HCT116 (cell line): ENCODE measurements at regions not wholly inside any gene's neighbourhood (a gene's known extent, or its start where the extent isn't known, plus 50 kb on each side); places are given as distances from the start of the nearest gene placed in this dataset.

Experiments
- ATAC-seq: fragments of 200-7000 bp; cut with Tn5 transposase; 2 replicates; pipeline ENCODE4 v1.9.1; 2020; ENCODE audit warnings: mild to moderate bottlenecking, moderate library complexity
- BruUV-seq: library from RNA; stranded (reverse); fragments of 400-500 nt; replicated peaks from 2 replicates; lab custom pipeline; 2021; lab: Mats Ljungman, UMichigan
- CTCF ChIA-PET: fragments of 300-600 bp; sonication (Branson Sonifier 250); formaldehyde crosslinking; loops from one replicate; lab custom pipeline; 2021; ENCODE audit warnings: antibody characterized with exemption; lab: Charles Lee
- POLR2A ChIA-PET: fragments of 300-600, 350-600 bp; sonication (Branson Sonifier 250); formaldehyde crosslinking; loops from one replicate; lab custom pipeline; 2021; ENCODE audit warnings: antibody characterized with exemption; lab: Charles Lee
- RAD21 ChIA-PET, 2 experiments: fragments of 300-600 bp; sonication (Branson Sonifier 250); formaldehyde crosslinking; loops; one replicate each; lab custom pipeline; 2023; ENCODE audit warnings: low total read pairs in 2 of 2; ENCODE audit not compliant: uncharacterized antibody in 2 of 2, unreplicated experiment in 2 of 2, low non-redundant PET in 1 of 2; lab: Charles Lee
- DNase-seq: peaks from one replicate; pipeline ENCODE4 v3.0.0-alpha.2; 2010; ENCODE audit warnings: low read depth, low spot score
- H2AFZ ChIP-seq: fragments of 200-600 bp; shearing (Covaris generic), sonication (generic); 2 replicates; pipeline ENCODE4 v1.6.1; 2017; ENCODE audit warnings: low read depth, mixed run types, mixed read lengths, antibody characterized with exemption, low read length; ENCODE audit not compliant: poor library complexity, severe bottlenecking
- H3K27ac ChIP-seq: 2 replicates; pipeline ENCODE4 v1.5.1; 2012; ENCODE audit warnings: low read depth, low read length
- H3K27me3 ChIP-seq: fragments of 200-600 bp; sonication (generic); 2 replicates; pipeline ENCODE4 v1.6.1; 2016; ENCODE audit warnings: mixed run types, low read length, mixed read lengths; ENCODE audit not compliant: insufficient read depth
- H3K36me3 ChIP-seq, 2 experiments: fragments of 200-500 bp in 1 of 2; fragments of 200-600 bp in 1 of 2; sonication (Bioruptor generic) in 1 of 2; sonication (generic) in 1 of 2; 2 replicates each; pipeline versions ENCODE4 v1.5.1 to v1.6.1; 2014 to 2016; ENCODE audit warnings: low read length in 2 of 2, inconsistent platforms in 1 of 2, mixed read lengths in 1 of 2, mixed run types in 1 of 2; ENCODE audit not compliant: insufficient read depth in 2 of 2, control insufficient read depth in 1 of 2
- H3K4me1 ChIP-seq, 2 experiments: fragments of 200-600 bp in 1 of 2; sonication (generic) in 1 of 2; 2 replicates each; pipeline versions ENCODE4 v1.5.1 to v1.6.1; 2012 to 2017; ENCODE audit warnings: low read length in 2 of 2, inconsistent platforms in 1 of 2, mild to moderate bottlenecking in 1 of 2, mixed read lengths in 1 of 2, mixed run types in 1 of 2, moderate library complexity in 1 of 2; ENCODE audit not compliant: insufficient read depth in 2 of 2, control insufficient read depth in 1 of 2
- H3K4me2 ChIP-seq: fragments of 200-600 bp; sonication (generic); 2 replicates; pipeline ENCODE4 v1.6.1; 2017; ENCODE audit warnings: mixed run types, low read length, mixed read lengths
- H3K4me3 ChIP-seq, 2 experiments: fragments of 200-600 bp in 1 of 2; sonication (generic) in 1 of 2; replicated peaks in 1 of 2; 2 replicates each; pipeline ENCODE4 v1.5.1; 2011 to 2016; ENCODE audit warnings: low read length in 2 of 2, control low read depth in 1 of 2, low read depth in 1 of 2, mild to moderate bottlenecking in 1 of 2, mixed read lengths in 1 of 2, mixed run types in 1 of 2
- H3K79me2 ChIP-seq: fragments of 200-600 bp; sonication (generic); 2 replicates; pipeline ENCODE4 v1.6.1; 2017; ENCODE audit warnings: mild to moderate bottlenecking, mixed run types, low read length, moderate library complexity, mixed read lengths; ENCODE audit not compliant: insufficient read depth
- H3K9ac ChIP-seq: fragments of 200-600 bp; sonication (generic); 2 replicates; pipeline ENCODE4 v1.6.1; 2016; ENCODE audit warnings: low read length, mixed read lengths
- H3K9me2 ChIP-seq: fragments of 200-600 bp; sonication (generic), shearing (Covaris generic); 2 replicates; pipeline ENCODE4 v1.6.1; 2017; ENCODE audit warnings: mixed run types, mild to moderate bottlenecking, moderate library complexity; ENCODE audit not compliant: insufficient read depth
- H3K9me3 ChIP-seq, 2 experiments: fragments of 200-500 bp in 1 of 2; fragments of 200-600 bp in 1 of 2; sonication (Bioruptor generic) in 1 of 2; sonication (generic) in 1 of 2; 2 replicates each; pipeline ENCODE4 v1.6.1; 2014 to 2017; ENCODE audit warnings: low read length in 2 of 2, mixed read lengths in 2 of 2, inconsistent platforms in 1 of 2, low read depth in 1 of 2, mild to moderate bottlenecking in 1 of 2, mixed run types in 1 of 2, moderate library complexity in 1 of 2; ENCODE audit not compliant: control insufficient read depth in 1 of 2, insufficient read depth in 1 of 2
- H4K20me1 ChIP-seq: fragments of 200-600 bp; sonication (generic), shearing (Covaris generic); 2 replicates; pipeline ENCODE4 v1.6.1; 2017; ENCODE audit warnings: mixed run types, mild to moderate bottlenecking, moderate library complexity; ENCODE audit not compliant: insufficient read depth
- CBX3 ChIP-seq: IDR thresholded peaks from 2 replicates; pipeline ENCODE4 v1.6.1; 2012; ENCODE audit warnings: low read depth
- EGR1 ChIP-seq: IDR thresholded peaks from 2 replicates; pipeline ENCODE4 v1.6.1; 2012; ENCODE audit warnings: low read depth
- EZH2 ChIP-seq: fragments of 200-600 bp; sonication (generic); IDR thresholded peaks from 2 replicates; pipeline ENCODE4 v1.6.1; 2017; ENCODE audit warnings: antibody characterized with exemption, mixed run types
- FOSL1 ChIP-seq: IDR thresholded peaks from 2 replicates; pipeline ENCODE4 v1.6.1; 2012; ENCODE audit warnings: low read depth
- POLR2AphosphoS5 ChIP-seq: IDR thresholded peaks from 2 replicates; pipeline ENCODE4 v1.6.1; 2011; ENCODE audit warnings: mild to moderate bottlenecking, low read depth, low read length, moderate library complexity
- RAD21 ChIP-seq: IDR thresholded peaks from 2 replicates; pipeline ENCODE4 v1.6.1; 2012; ENCODE audit warnings: low read depth, mild to moderate bottlenecking
- SP1 ChIP-seq: IDR thresholded peaks from 2 replicates; pipeline ENCODE4 v1.6.1; 2012; ENCODE audit warnings: low read depth
- TCF7L2 ChIP-seq: IDR thresholded peaks from 2 replicates; pipeline ENCODE4 v1.7.0; 2011; ENCODE audit warnings: borderline replicate concordance, inconsistent platforms; ENCODE audit not compliant: insufficient read depth, insufficient read length; ENCODE audit errors: extremely low read depth
- YY1 ChIP-seq: IDR thresholded peaks from 2 replicates; pipeline ENCODE4 v1.6.1; 2011; ENCODE audit warnings: low read length, low read depth, moderate library complexity, mild to moderate bottlenecking; ENCODE audit not compliant: insufficient replicate concordance; ENCODE audit errors: extremely low read depth
- ZFX ChIP-seq: fragments of 450-650 bp; IDR thresholded peaks from 2 replicates; pipeline ENCODE4 v1.6.1; 2017
- ZNF274 ChIP-seq: fragments of 200-500 bp; sonication (Bioruptor generic); IDR thresholded peaks from 2 replicates; pipeline ENCODE4 v1.6.1; 2014; ENCODE audit warnings: mild to moderate bottlenecking, low read depth, low read length, inconsistent platforms
- intact Hi-C: fragments of 100-400 bp; cut with micrococcal nuclease; formaldehyde crosslinking; loops from 2 replicates; pipeline ENCODE4 v1.10.0; 2022
- TF ChIP-seq, protein P1 (sequence below): IDR thresholded peaks from 2 replicates; pipeline ENCODE4 v1.6.1; 2011; ENCODE audit warnings: mild to moderate bottlenecking, low read length, moderate library complexity; ENCODE audit not compliant: insufficient replicate concordance; ENCODE audit errors: extremely low read depth
- TF ChIP-seq, protein P2 (sequence below): IDR thresholded peaks from 2 replicates; pipeline ENCODE4 v1.6.1; 2012
- TF ChIP-seq, protein P3 (sequence below): IDR thresholded peaks from 2 replicates; pipeline ENCODE4 v1.6.1; 2012
- TF ChIP-seq, protein P4 (sequence below), 3 experiments: fragments of 200-600 bp in 1 of 3; sonication (generic) in 1 of 3; IDR thresholded peaks in 2 of 3; conservative IDR thresholded peaks in 1 of 3; 2 replicates each; pipeline ENCODE4 v1.5.1; 2012 to 2017; ENCODE audit warnings: low read depth in 2 of 3, low read length in 2 of 3, antibody characterized with exemption in 1 of 3, borderline replicate concordance in 1 of 3, control low read depth in 1 of 3, mild to moderate bottlenecking in 1 of 3, mixed read lengths in 1 of 3, mixed run types in 1 of 3, moderate library complexity in 1 of 3; ENCODE audit not compliant: insufficient read depth in 1 of 3
- TF ChIP-seq, protein P5 (sequence below): IDR thresholded peaks from 2 replicates; pipeline ENCODE4 v1.6.1; 2012; ENCODE audit warnings: low read depth

GRCh38 chr3:24734019-24734418, 239.4 kb upstream of the THRB start:
- Histone ChIP-seq H4K20me1 (no peaks in the 10 kb centered on the region), H3K4me2 (no peak overlapping the region), H3K36me3 (no peaks in the 10 kb centered on the region), H3K79me2 (no peaks in the 10 kb centered on the region), H3K9me2 (no peaks in the 10 kb centered on the region)
- TF ChIP-seq RAD21 (no peak), YY1 (no peak), FOSL1 (no peak), EGR1 (no peak), TCF7L2 (no peak), POLR2AphosphoS5 (no peak), SP1 (no peak), EZH2 (no peak), CBX3 (no peak), ZFX (no peak), ZNF274 (no peak)
- TF ChIP-seq, protein P1, sequence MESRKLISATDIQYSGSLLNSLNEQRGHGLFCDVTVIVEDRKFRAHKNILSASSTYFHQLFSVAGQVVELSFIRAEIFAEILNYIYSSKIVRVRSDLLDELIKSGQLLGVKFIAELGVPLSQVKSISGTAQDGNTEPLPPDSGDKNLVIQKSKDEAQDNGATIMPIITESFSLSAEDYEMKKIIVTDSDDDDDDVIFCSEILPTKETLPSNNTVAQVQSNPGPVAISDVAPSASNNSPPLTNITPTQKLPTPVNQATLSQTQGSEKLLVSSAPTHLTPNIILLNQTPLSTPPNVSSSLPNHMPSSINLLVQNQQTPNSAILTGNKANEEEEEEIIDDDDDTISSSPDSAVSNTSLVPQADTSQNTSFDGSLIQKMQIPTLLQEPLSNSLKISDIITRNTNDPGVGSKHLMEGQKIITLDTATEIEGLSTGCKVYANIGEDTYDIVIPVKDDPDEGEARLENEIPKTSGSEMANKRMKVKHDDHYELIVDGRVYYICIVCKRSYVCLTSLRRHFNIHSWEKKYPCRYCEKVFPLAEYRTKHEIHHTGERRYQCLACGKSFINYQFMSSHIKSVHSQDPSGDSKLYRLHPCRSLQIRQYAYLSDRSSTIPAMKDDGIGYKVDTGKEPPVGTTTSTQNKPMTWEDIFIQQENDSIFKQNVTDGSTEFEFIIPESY, result no peak
- TF ChIP-seq, protein P2, sequence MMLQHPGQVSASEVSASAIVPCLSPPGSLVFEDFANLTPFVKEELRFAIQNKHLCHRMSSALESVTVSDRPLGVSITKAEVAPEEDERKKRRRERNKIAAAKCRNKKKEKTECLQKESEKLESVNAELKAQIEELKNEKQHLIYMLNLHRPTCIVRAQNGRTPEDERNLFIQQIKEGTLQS, result no peak
- TF ChIP-seq, protein P3, sequence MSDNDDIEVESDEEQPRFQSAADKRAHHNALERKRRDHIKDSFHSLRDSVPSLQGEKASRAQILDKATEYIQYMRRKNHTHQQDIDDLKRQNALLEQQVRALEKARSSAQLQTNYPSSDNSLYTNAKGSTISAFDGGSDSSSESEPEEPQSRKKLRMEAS, result no peak
- TF ChIP-seq, protein P4, sequence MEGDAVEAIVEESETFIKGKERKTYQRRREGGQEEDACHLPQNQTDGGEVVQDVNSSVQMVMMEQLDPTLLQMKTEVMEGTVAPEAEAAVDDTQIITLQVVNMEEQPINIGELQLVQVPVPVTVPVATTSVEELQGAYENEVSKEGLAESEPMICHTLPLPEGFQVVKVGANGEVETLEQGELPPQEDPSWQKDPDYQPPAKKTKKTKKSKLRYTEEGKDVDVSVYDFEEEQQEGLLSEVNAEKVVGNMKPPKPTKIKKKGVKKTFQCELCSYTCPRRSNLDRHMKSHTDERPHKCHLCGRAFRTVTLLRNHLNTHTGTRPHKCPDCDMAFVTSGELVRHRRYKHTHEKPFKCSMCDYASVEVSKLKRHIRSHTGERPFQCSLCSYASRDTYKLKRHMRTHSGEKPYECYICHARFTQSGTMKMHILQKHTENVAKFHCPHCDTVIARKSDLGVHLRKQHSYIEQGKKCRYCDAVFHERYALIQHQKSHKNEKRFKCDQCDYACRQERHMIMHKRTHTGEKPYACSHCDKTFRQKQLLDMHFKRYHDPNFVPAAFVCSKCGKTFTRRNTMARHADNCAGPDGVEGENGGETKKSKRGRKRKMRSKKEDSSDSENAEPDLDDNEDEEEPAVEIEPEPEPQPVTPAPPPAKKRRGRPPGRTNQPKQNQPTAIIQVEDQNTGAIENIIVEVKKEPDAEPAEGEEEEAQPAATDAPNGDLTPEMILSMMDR (IDR thresholded peaks at IDR 0.05 in 2 of 3, conservative IDR thresholded peaks at IDR 0.05 in 1 of 3; ENCODE audit: borderline replicate concordance in 1 of 3, insufficient read depth in 1 of 3, low read depth in 2 of 3, low read length in 2 of 3), result no peak
- TF ChIP-seq, protein P5, sequence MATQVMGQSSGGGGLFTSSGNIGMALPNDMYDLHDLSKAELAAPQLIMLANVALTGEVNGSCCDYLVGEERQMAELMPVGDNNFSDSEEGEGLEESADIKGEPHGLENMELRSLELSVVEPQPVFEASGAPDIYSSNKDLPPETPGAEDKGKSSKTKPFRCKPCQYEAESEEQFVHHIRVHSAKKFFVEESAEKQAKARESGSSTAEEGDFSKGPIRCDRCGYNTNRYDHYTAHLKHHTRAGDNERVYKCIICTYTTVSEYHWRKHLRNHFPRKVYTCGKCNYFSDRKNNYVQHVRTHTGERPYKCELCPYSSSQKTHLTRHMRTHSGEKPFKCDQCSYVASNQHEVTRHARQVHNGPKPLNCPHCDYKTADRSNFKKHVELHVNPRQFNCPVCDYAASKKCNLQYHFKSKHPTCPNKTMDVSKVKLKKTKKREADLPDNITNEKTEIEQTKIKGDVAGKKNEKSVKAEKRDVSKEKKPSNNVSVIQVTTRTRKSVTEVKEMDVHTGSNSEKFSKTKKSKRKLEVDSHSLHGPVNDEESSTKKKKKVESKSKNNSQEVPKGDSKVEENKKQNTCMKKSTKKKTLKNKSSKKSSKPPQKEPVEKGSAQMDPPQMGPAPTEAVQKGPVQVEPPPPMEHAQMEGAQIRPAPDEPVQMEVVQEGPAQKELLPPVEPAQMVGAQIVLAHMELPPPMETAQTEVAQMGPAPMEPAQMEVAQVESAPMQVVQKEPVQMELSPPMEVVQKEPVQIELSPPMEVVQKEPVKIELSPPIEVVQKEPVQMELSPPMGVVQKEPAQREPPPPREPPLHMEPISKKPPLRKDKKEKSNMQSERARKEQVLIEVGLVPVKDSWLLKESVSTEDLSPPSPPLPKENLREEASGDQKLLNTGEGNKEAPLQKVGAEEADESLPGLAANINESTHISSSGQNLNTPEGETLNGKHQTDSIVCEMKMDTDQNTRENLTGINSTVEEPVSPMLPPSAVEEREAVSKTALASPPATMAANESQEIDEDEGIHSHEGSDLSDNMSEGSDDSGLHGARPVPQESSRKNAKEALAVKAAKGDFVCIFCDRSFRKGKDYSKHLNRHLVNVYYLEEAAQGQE, result no peak
- TF ChIP-seq, all 23 proteins: peak for 0
- peaks cover 18% of the 10 kb centered on the region for H3K27me3 ChIP-seq
- H3K9ac ChIP-seq, result no peak overlapping the region
- no peak overlapping the region for H3K4me3 ChIP-seq
- DNase-seq (no peak), ATAC-seq (no peak)
- intact Hi-C loops, result no loop called here
- no peak overlapping the region for H2AFZ ChIP-seq
- H3K27ac ChIP-seq, result no peak overlapping the region
- BruUV-seq, result no TSS peak
- ChIA-PET CTCF (no interaction called here), POLR2A (no interaction called here), RAD21 (no interaction called here)
- no peaks in the 10 kb centered on the region for H3K9me3 ChIP-seq
- H3K4me1 ChIP-seq, result no peaks in the 10 kb centered on the region
